HepG2 (cell line): ENCODE measurements at regions not wholly inside any gene's neighbourhood (a gene's known extent, or its start where the extent isn't known, plus 50 kb on each side); places are given as distances from the start of the nearest gene placed in this dataset.

ENCODE experiments used
- EP300 ChIP-seq, 3 experiments: sonication (generic) in 1 of 3; formaldehyde crosslinking in 1 of 3; IDR thresholded peaks; 2 replicates each; pipeline versions ENCODE4 v1.5.1 to v1.6.1; 2011 to 2020; ENCODE audit warnings: low read depth in 2 of 3, low read length in 2 of 3, borderline replicate concordance in 1 of 3, improper control_type of control experiment in 1 of 3, mild to moderate bottlenecking in 1 of 3, missing genetic modification reagents in 1 of 3, moderate library complexity in 1 of 3
- MAF1 ChIP-seq: sonication (generic); formaldehyde crosslinking; IDR thresholded peaks from 2 replicates; pipeline ENCODE4 v1.5.0; 2020; ENCODE audit warnings: missing genetic modification reagents, borderline replicate concordance
- ZBTB7B ChIP-seq: sonication (generic); formaldehyde crosslinking; IDR thresholded peaks from 2 replicates; pipeline ENCODE4 v1.4.0; 2020; ENCODE audit warnings: missing genetic modification reagents
- ZKSCAN8 ChIP-seq: IDR thresholded peaks from 2 replicates; pipeline ENCODE4 v1.6.1; 2016; ENCODE audit warnings: borderline replicate concordance, missing genetic modification reagents, missing compliant biosample characterization
- ZNF274 ChIP-seq: sonication (generic); formaldehyde crosslinking; IDR thresholded peaks from 2 replicates; pipeline ENCODE4 v1.5.1; 2020; ENCODE audit warnings: mild to moderate bottlenecking, missing genetic modification reagents
- ZNF605 ChIP-seq: sonication (generic); formaldehyde crosslinking; IDR thresholded peaks from 2 replicates; pipeline ENCODE4 v1.8.0; 2022; ENCODE audit warnings: mild to moderate bottlenecking, missing genetic modification reagents

DNA sequence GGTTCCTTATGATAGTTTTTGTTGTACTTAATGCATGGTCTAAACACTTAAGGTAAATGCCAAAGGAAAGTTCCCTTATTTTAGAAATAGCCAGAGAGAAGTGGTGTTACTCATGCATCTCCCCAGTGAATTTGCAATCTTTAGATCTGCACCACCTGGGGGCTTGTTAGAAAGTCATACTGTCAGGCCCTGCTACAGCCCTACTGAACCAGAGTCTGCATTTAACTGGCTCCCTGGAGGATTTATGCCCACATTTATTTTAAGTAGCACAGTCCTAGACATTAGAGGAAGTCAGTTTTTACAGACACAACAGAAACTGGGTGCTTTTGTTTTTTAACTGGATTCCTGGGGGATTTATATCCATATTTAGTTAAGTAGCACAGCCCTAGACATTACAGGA is 89.6 kb downstream of the VCY1B start:
- TF ChIP-seq ZNF274 (CRISPR knock-in tag), result no peak
- TF ChIP-seq ZKSCAN8 (CRISPR knock-in tag), result no peak
- no peak for TF ChIP-seq ZBTB7B (CRISPR knock-in tag)
- TF ChIP-seq EP300 (IDR thresholded peaks at IDR 0.05; ENCODE audit: low read depth in 2 of 2, low read length in 2 of 2), result no peak
- no peak for TF ChIP-seq EP300 (CRISPR knock-in tag; IDR thresholded peaks at IDR 0.05; ENCODE audit: borderline replicate concordance)
- TF ChIP-seq ZNF605 (CRISPR knock-in tag), result no peak
- TF ChIP-seq MAF1 (CRISPR knock-in tag), result no peak
